ENCODE measurements at regions not wholly inside any gene's neighbourhood (a gene's known extent, or its start where the extent isn't known, plus 50 kb on each side); places are given as distances from the start of the nearest gene placed in this dataset.
A peak's percentile ranks its signal among the peaks of the same experiment; 100 is the strongest.

DNA sequence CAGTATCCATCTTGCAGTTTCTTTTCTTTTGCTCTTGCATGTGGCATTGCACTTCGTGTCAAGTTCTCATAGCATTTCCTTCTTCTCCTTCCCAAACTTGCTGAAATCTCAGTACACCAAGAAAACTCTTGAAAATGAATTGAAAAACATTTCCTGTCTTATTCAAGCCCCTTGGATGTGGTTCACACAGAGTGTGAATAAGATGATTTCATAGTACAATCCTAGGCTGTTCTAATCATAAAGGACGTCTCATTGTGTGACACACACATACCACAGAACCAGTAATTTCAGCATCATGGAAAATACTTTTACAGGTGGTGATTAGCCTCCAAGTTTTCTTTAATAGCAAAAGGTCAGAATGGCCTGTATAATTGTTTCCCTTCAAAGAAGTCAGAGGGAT lies 121.6 kb upstream of the AADACL2 start:
- no peaks in the 10 kb centered on the region for H3K27me3 ChIP-seq (ENCODE audit: insufficient read depth, low read length, poor library complexity)
- no peaks in the 10 kb centered on the region for H3K4me1 ChIP-seq (ENCODE audit: insufficient read depth, low read length)
- H3K4me3 ChIP-seq (ENCODE audit: low read depth in 1 of 2, low read length in 2 of 2): no peak overlapping the region
- no peak overlapping the region for H3K27ac ChIP-seq (ENCODE audit: low read length)
- no peak for TF ChIP-seq EZH2 (IDR thresholded peaks at IDR 0.05; ENCODE audit: borderline replicate concordance, low read depth, low read length, severe bottlenecking)
- TF ChIP-seq, protein P1, sequence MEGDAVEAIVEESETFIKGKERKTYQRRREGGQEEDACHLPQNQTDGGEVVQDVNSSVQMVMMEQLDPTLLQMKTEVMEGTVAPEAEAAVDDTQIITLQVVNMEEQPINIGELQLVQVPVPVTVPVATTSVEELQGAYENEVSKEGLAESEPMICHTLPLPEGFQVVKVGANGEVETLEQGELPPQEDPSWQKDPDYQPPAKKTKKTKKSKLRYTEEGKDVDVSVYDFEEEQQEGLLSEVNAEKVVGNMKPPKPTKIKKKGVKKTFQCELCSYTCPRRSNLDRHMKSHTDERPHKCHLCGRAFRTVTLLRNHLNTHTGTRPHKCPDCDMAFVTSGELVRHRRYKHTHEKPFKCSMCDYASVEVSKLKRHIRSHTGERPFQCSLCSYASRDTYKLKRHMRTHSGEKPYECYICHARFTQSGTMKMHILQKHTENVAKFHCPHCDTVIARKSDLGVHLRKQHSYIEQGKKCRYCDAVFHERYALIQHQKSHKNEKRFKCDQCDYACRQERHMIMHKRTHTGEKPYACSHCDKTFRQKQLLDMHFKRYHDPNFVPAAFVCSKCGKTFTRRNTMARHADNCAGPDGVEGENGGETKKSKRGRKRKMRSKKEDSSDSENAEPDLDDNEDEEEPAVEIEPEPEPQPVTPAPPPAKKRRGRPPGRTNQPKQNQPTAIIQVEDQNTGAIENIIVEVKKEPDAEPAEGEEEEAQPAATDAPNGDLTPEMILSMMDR (IDR thresholded peaks at IDR 0.05; ENCODE audit: borderline replicate concordance, extremely low read depth, low read length, poor library complexity, severe bottlenecking): no peak
- no peak overlapping the region for H2AFZ ChIP-seq (ENCODE audit: low read depth, low read length)
- H3K9me3 ChIP-seq (ENCODE audit: insufficient read depth, low read length, severe bottlenecking): no peaks in the 10 kb centered on the region
- H3K4me2 ChIP-seq (ENCODE audit: insufficient read depth, low read length): no peak overlapping the region
- no peaks in the 10 kb centered on the region for H3K36me3 ChIP-seq (ENCODE audit: insufficient read depth, low read length)
- H4K20me1 ChIP-seq (ENCODE audit: insufficient read depth, low read length): no peaks in the 10 kb centered on the region
- no peak overlapping the region for H3K9ac ChIP-seq (ENCODE audit: low read depth, low read length)
- no peak for DNase-seq
- ATAC-seq (ENCODE audit: insufficient read depth, low read depth): peak; percentile 50; the same call in 1 of the 3 replicates
- no peaks in the 10 kb centered on the region for H3K79me2 ChIP-seq (ENCODE audit: insufficient read depth, low read length)

DNA sequence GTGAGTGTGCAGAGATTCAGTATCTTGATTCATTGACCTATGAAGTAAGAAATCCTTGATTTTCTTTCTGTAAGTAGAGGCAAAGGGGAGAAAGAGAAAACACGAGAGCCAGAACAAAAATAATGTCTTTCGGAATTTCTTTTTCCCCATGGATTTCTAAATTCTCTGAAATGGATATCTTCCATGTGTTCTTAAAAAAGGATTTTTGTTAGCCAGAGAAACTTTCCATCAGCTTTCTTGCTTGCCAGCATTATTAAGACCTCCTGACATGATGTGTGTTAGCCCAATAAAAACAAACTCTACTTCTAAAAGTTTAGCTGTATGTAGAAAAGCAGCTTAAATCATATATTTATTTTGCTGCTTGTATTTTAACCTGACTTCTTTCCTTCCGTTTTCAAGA lies 122.3 kb upstream of the AADACL2 start:
- H3K79me2 ChIP-seq (ENCODE audit: insufficient read depth, low read length): no peaks in the 10 kb centered on the region
- DNase-seq (no peak), ATAC-seq (ENCODE audit: insufficient read depth, low read depth) (no peak)
- no peaks in the 10 kb centered on the region for H3K9me3 ChIP-seq (ENCODE audit: insufficient read depth, low read length, severe bottlenecking)
- H3K4me1 ChIP-seq (ENCODE audit: insufficient read depth, low read length): no peaks in the 10 kb centered on the region
- no peak overlapping the region for H3K4me3 ChIP-seq (ENCODE audit: low read depth in 1 of 2, low read length in 2 of 2)
- no peak overlapping the region for H2AFZ ChIP-seq (ENCODE audit: low read depth, low read length)
- no peaks in the 10 kb centered on the region for H3K36me3 ChIP-seq (ENCODE audit: insufficient read depth, low read length)
- no peak overlapping the region for H3K4me2 ChIP-seq (ENCODE audit: insufficient read depth, low read length)
- no peak for TF ChIP-seq EZH2 (IDR thresholded peaks at IDR 0.05; ENCODE audit: borderline replicate concordance, low read depth, low read length, severe bottlenecking)
- TF ChIP-seq, protein P1 (IDR thresholded peaks at IDR 0.05; ENCODE audit: borderline replicate concordance, extremely low read depth, low read length, poor library complexity, severe bottlenecking): no peak
- H3K27ac ChIP-seq (ENCODE audit: low read length): no peak overlapping the region
- H3K9ac ChIP-seq (ENCODE audit: low read depth, low read length): no peak overlapping the region
- H4K20me1 ChIP-seq (ENCODE audit: insufficient read depth, low read length): no peaks in the 10 kb centered on the region
- H3K27me3 ChIP-seq (ENCODE audit: insufficient read depth, low read length, poor library complexity): no peaks in the 10 kb centered on the region

DNA sequence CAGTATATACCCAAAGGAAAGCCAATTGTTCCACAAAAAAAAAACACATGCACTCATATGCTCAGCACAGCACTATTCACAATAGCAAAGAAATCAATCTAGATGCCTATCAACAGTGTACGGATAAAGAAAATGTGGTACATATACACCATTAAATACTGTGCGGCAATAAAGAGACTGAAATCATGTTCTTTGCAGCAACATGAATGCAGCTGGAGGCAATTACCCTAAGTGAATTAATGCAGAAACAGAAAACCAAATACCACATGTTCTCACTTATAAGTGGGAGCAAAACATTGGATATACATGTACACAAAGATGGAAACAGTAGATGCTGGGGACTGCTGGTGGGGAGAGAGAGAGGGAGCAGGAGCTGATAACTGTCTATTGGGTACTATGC lies 124.2 kb upstream of the AADACL2 start:
- Histone ChIP-seq H3K27me3 (ENCODE audit: insufficient read depth, low read length, poor library complexity) (no peaks in the 10 kb centered on the region), H3K4me2 (ENCODE audit: insufficient read depth, low read length) (no peak overlapping the region), H2AFZ (ENCODE audit: low read depth, low read length) (no peak overlapping the region), H3K4me1 (ENCODE audit: insufficient read depth, low read length) (no peaks in the 10 kb centered on the region), H3K27ac (ENCODE audit: low read length) (no peak overlapping the region), H3K36me3 (ENCODE audit: insufficient read depth, low read length) (no peaks in the 10 kb centered on the region), H3K79me2 (ENCODE audit: insufficient read depth, low read length) (no peaks in the 10 kb centered on the region), H3K4me3 (ENCODE audit: low read depth in 1 of 2, low read length in 2 of 2) (no peak overlapping the region), H3K9me3 (ENCODE audit: insufficient read depth, low read length, severe bottlenecking) (no peaks in the 10 kb centered on the region), H3K9ac (ENCODE audit: low read depth, low read length) (no peak overlapping the region), H4K20me1 (ENCODE audit: insufficient read depth, low read length) (no peaks in the 10 kb centered on the region)
- DNase-seq: no peak
- ATAC-seq (ENCODE audit: insufficient read depth, low read depth): no peak
- TF ChIP-seq EZH2 (IDR thresholded peaks at IDR 0.05; ENCODE audit: borderline replicate concordance, low read depth, low read length, severe bottlenecking): no peak
- TF ChIP-seq, protein P1 (IDR thresholded peaks at IDR 0.05; ENCODE audit: borderline replicate concordance, extremely low read depth, low read length, poor library complexity, severe bottlenecking): no peak

DNA sequence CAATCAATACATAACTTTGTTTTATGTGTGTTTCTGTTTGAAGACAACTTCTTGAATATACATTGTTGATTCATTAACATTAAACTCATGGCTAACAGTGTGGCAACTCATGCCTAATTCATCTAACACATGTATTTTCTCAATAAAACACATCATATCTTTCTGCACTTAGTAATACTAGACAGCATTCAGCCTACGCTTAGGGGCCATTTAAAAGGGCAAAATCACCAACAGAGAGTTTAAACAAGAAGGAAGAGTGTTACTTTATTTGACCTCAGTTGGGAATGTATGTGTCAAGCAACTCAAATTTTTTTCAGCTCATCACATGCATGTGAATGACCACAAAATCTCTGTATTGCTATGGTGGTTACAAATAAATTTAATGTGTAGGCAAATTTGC lies 128.8 kb upstream of the AADACL2 start:
- Histone ChIP-seq H3K4me2 (ENCODE audit: insufficient read depth, low read length) (no peak overlapping the region), H3K79me2 (ENCODE audit: insufficient read depth, low read length) (no peaks in the 10 kb centered on the region)

More for the DNA sequence above, 128.8 kb upstream of the AADACL2 start:
- H3K9ac ChIP-seq (ENCODE audit: low read depth, low read length): no peak overlapping the region
- H3K4me1 ChIP-seq (ENCODE audit: insufficient read depth, low read length): no peaks in the 10 kb centered on the region
- TF ChIP-seq EZH2 (IDR thresholded peaks at IDR 0.05; ENCODE audit: borderline replicate concordance, low read depth, low read length, severe bottlenecking): no peak
- TF ChIP-seq, protein P1 (IDR thresholded peaks at IDR 0.05; ENCODE audit: borderline replicate concordance, extremely low read depth, low read length, poor library complexity, severe bottlenecking): no peak
- H3K4me3 ChIP-seq (ENCODE audit: low read depth in 1 of 2, low read length in 2 of 2): no peak overlapping the region
- H2AFZ ChIP-seq (ENCODE audit: low read depth, low read length): no peak overlapping the region
- DNase-seq: no peak
- H3K36me3 ChIP-seq (ENCODE audit: insufficient read depth, low read length): no peaks in the 10 kb centered on the region
- no peaks in the 10 kb centered on the region for H3K9me3 ChIP-seq (ENCODE audit: insufficient read depth, low read length, severe bottlenecking)
- H3K27ac ChIP-seq (ENCODE audit: low read length): no peak overlapping the region
- no peak for ATAC-seq (ENCODE audit: insufficient read depth, low read depth)
- no peaks in the 10 kb centered on the region for H3K27me3 ChIP-seq (ENCODE audit: insufficient read depth, low read length, poor library complexity)
- H4K20me1 ChIP-seq (ENCODE audit: insufficient read depth, low read length): no peaks in the 10 kb centered on the region

Data from DND-41 (cell line).